Smooth muscle cell (in vitro differentiated cells): ENCODE measurements at regions not wholly inside any gene's neighbourhood (a gene's known extent, or its start where the extent isn't known, plus 50 kb on each side); places are given as distances from the start of the nearest gene placed in this dataset.
"Not testable (repeated sequence)": the region's sequence is repeated elsewhere in the genome, so short reads cannot be mapped to it uniquely, and the experiment has no call there.

Experiments
- DNase-seq: peaks from one replicate; lab custom pipeline; 2025; ENCODE audit not compliant: unreplicated experiment; lab: John Stamatoyannopoulos, UW
- H2AFZ ChIP-seq: fragments of 200-600 bp; sonication (generic); 2 replicates; pipeline ENCODE4 v1.6.0; 2016; ENCODE audit warnings: antibody characterized with exemption, low read depth, mild to moderate bottlenecking
- H3F3A ChIP-seq: fragments of 200-600 bp; sonication (generic); 2 replicates; pipeline ENCODE4 v1.6.0; 2017; ENCODE audit warnings: antibody characterized with exemption, low read depth
- H3K27ac ChIP-seq: fragments of 200-600 bp; sonication (generic); 2 replicates; pipeline ENCODE4 v1.5.1; 2016; ENCODE audit warnings: low read depth, mild to moderate bottlenecking
- H3K27me3 ChIP-seq: fragments of 200-600 bp; sonication (generic); 2 replicates; pipeline ENCODE4 v1.6.1; 2016; ENCODE audit warnings: low read depth, mild to moderate bottlenecking
- H3K36me3 ChIP-seq: fragments of 200-600 bp; sonication (generic); 2 replicates; pipeline ENCODE4 v1.5.1; 2016; ENCODE audit warnings: low read depth
- H3K4me1 ChIP-seq: fragments of 200-600 bp; sonication (generic); 2 replicates; pipeline ENCODE4 v1.5.1; 2016; ENCODE audit warnings: low read depth
- H3K4me2 ChIP-seq: fragments of 200-600 bp; sonication (generic); 2 replicates; pipeline ENCODE4 v1.6.0; 2016; ENCODE audit warnings: mild to moderate bottlenecking
- H3K4me3 ChIP-seq: fragments of 200-600 bp; sonication (generic); 2 replicates; pipeline ENCODE4 v1.5.1; 2016; ENCODE audit warnings: mild to moderate bottlenecking
- H3K79me2 ChIP-seq: fragments of 200-600 bp; sonication (generic); 2 replicates; pipeline ENCODE4 v1.6.0; 2016; ENCODE audit warnings: low read depth, mild to moderate bottlenecking
- H3K9ac ChIP-seq: fragments of 200-600 bp; sonication (generic); 2 replicates; pipeline ENCODE4 v1.6.0; 2016; ENCODE audit warnings: low read depth
- H3K9me3 ChIP-seq: fragments of 200-600 bp; sonication (generic); replicated peaks from 2 replicates; pipeline ENCODE4 v1.5.1; 2016; ENCODE audit warnings: low read depth
- H4K20me1 ChIP-seq: fragments of 200-600 bp; sonication (generic); 2 replicates; pipeline ENCODE4 v1.6.0; 2016; ENCODE audit warnings: low read depth
- CTCF ChIP-seq: fragments of 200-600 bp; sonication (generic); IDR thresholded peaks from 2 replicates; pipeline ENCODE4 v1.5.1; 2017; ENCODE audit warnings: borderline replicate concordance, mild to moderate bottlenecking, antibody characterized with exemption; ENCODE audit not compliant: insufficient read depth, poor library complexity, severe bottlenecking
- WGBS: methylation state at CpG from one replicate; pipeline ENCODE4 v1.1.7; 2016; ENCODE audit warnings: low lambda C conversion rate; 5-methylcytosine and 5-hydroxymethylcytosine counted together

DNA sequence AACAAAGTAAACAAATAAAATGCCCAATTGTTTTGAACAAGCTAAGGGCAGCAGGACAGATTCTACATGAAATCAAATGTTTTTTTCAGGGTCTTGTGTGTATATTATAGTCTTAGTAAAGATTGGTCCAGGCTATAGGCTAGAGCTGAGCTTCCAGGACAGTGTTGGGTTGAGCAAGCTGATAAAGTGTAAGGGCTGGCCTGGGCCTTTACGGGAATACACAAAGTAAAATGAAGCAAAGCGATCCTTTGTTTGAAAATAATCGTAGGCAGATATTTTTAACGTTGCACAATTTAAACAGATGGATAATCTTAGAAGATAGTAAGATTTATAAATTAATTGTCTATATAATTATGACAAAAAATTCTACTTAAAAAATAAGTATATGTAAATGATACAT, 1204.6 kb downstream of the OTOL1 start:
- no peaks in the 10 kb centered on the region for H3K36me3 ChIP-seq
- no peaks in the 10 kb centered on the region for H4K20me1 ChIP-seq
- no peaks in the 10 kb centered on the region for H3K4me1 ChIP-seq
- no peak overlapping the region for H2AFZ ChIP-seq
- no peak overlapping the region for H3K4me3 ChIP-seq
- no peak overlapping the region for H3K9ac ChIP-seq
- DNase-seq, result no peak
- H3K79me2 ChIP-seq, result no peaks in the 10 kb centered on the region
- no peaks in the 10 kb centered on the region for H3K9me3 ChIP-seq
- no peak for TF ChIP-seq CTCF
- H3K27me3 ChIP-seq, result no peaks in the 10 kb centered on the region
- H3K4me2 ChIP-seq, result no peak overlapping the region
- H3F3A ChIP-seq, result no peaks in the 10 kb centered on the region
- no peak overlapping the region for H3K27ac ChIP-seq
- 75% methylated on average over 4 of the region's 4 CpGs for WGBS

- no peaks in the 10 kb centered on the region for H3K9me3 ChIP-seq
- no peak overlapping the region for H3K4me2 ChIP-seq
- 97% methylated on average over 29 of the region's 31 CpGs for WGBS
- no peak for DNase-seq
- H3K4me1 ChIP-seq, result no peaks in the 10 kb centered on the region
- H3K27me3 ChIP-seq, result no peaks in the 10 kb centered on the region
- no peak for TF ChIP-seq CTCF
- H3K9ac ChIP-seq, result no peak overlapping the region
- H3K27ac ChIP-seq, result no peak overlapping the region
- no peaks in the 10 kb centered on the region for H3K36me3 ChIP-seq
- no peaks in the 10 kb centered on the region for H4K20me1 ChIP-seq
- no peaks in the 10 kb centered on the region for H3F3A ChIP-seq
- no peaks in the 10 kb centered on the region for H3K79me2 ChIP-seq
- no peak overlapping the region for H3K4me3 ChIP-seq
- no peak overlapping the region for H2AFZ ChIP-seq
These were observed 1206.3 kb downstream of the OTOL1 start for GRCh38 chr3:162702768-162703385.

DNA sequence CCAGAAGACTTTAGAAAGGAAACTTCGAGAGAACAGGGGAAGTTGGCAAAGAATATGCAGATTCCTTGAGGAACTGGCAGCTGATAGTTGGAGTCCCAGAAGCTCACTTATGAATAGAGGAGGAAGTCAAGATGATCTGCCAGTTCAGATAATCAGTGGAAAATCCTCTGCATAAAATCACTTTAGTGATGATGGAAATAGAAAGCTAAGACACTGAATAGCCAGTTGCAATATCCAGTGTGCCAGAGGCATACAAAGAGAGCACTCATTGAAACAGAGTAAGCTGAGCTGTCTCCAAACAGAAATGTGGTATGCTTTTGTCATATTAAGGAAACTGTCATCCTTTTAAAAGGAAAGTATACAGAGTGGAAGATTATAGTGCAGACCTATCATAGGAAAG, 1207.6 kb downstream of the OTOL1 start:
- no peak for DNase-seq
- H3K9ac ChIP-seq, result no peak overlapping the region
- no peaks in the 10 kb centered on the region for H3K27me3 ChIP-seq
- no peaks in the 10 kb centered on the region for H3K36me3 ChIP-seq
- 61% methylated on average over 1 of the region's 1 CpG for whole genome bisulfite sequencing
- H2AFZ ChIP-seq, result no peak overlapping the region
- H3F3A ChIP-seq, result no peaks in the 10 kb centered on the region
- H3K27ac ChIP-seq, result no peak overlapping the region
- H3K4me1 ChIP-seq, result no peaks in the 10 kb centered on the region
- no peaks in the 10 kb centered on the region for H3K9me3 ChIP-seq
- H3K4me2 ChIP-seq, result no peak overlapping the region
- no peak overlapping the region for H3K4me3 ChIP-seq
- H4K20me1 ChIP-seq, result no peaks in the 10 kb centered on the region
- TF ChIP-seq CTCF, result no peak
- H3K79me2 ChIP-seq, result no peaks in the 10 kb centered on the region

DNA sequence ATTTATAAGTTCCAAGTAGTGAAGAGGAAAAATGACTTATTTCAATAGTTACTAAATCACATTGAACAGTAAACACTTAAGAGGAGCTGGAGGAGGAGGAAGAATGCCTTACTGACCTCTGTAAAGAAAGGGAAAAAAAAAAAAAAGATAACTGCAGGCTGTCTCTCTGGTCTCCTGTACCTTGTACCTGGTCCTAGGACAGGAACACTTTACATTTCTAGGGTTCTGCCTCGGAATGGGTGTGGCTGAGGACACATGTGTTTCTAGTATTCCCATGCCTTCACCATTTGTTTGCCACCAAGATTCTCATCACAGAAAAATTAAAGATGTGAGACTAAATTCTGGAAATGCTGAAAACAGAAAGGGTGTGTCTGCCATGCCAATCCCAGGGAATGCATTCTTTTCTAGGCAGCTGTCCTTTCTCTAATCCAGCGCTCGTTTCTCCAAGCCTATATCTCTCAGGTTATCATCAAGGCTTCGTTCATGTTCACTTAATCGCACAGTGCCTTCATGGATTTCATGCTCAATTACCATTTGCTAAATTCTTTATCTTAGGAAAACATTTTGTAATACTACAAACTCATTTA, 1208.3 kb downstream of the OTOL1 start:
- Histone ChIP-seq H3K9ac (no peak overlapping the region), H3K36me3 (no peaks in the 10 kb centered on the region), H3K4me3 (no peak overlapping the region), H3K27me3 (no peaks in the 10 kb centered on the region), H4K20me1 (no peaks in the 10 kb centered on the region), H3K4me2 (no peak overlapping the region), H3K79me2 (no peaks in the 10 kb centered on the region), H3K4me1 (no peaks in the 10 kb centered on the region), H3F3A (no peaks in the 10 kb centered on the region), H3K9me3 (no peaks in the 10 kb centered on the region), H3K27ac (no peak overlapping the region), H2AFZ (peak overlapping the region; percentile 7)
- TF ChIP-seq CTCF, result no peak
- no peak for DNase-seq
- WGBS, result 85% methylated on average over 5 of the region's 5 CpGs

DNA sequence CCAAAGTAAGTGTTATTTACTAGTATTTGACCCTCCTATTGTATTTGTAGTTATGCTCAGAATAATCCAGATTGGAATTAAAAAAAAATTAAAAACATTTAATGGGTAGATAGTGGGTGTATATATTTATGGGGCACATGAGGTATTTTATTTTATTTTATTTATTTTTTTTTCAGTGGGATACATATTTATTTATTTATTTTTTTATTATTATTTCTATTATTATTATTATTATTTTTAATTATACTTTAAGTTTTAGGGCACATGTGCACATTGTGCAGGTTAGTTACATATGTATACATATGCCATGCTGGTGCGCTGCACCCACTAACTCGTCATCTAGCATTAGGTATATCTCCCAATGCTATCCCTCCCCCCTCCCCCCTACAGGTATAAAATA, 1211.8 kb downstream of the OTOL1 start:
- not testable (repeated sequence) for DNase-seq, H2AFZ ChIP-seq, H4K20me1 ChIP-seq, H3F3A ChIP-seq, H3K4me3 ChIP-seq, H3K4me1 ChIP-seq, H3K9me3 ChIP-seq, H3K9ac ChIP-seq, H3K4me2 ChIP-seq, H3K79me2 ChIP-seq, H3K36me3 ChIP-seq, H3K27ac ChIP-seq, H3K27me3 ChIP-seq
- 94% methylated on average over 2 of the region's 2 CpGs for WGBS
